Body of pancreas (tissue), 4 donors: ENCODE measurements at regions not wholly inside any gene's neighbourhood (a gene's known extent, or its start where the extent isn't known, plus 50 kb on each side); places are given as distances from the start of the nearest gene placed in this dataset.

Experiments used
- CTCF ChIP-seq, 7 experiments: fragments of 450-650 bp in 4 of 7; fragments of 200-600 bp in 3 of 7; sonication (generic) in 3 of 7; IDR thresholded peaks; one replicate each; pipeline ENCODE4 v1.5.1; 2016 to 2019; ENCODE audit warnings: antibody characterized with exemption in 7 of 7
- POLR2A ChIP-seq, 3 donors: fragments of 450-650 bp; IDR thresholded peaks; one replicate each; pipeline ENCODE4 v1.6.1; 2016; ENCODE audit warnings: antibody characterized with exemption in 3 of 3, mild to moderate bottlenecking in 2 of 3

GRCh38 chr16:86245895-86246294, 264.4 kb upstream of the FOXF1 start:
- no peak for TF ChIP-seq CTCF (IDR thresholded peaks at IDR 0.05)
- TF ChIP-seq POLR2A (IDR thresholded peaks at IDR 0.05) = no peak
